ENCODE measurements at regions not wholly inside any gene's neighbourhood (a gene's known extent, or its start where the extent isn't known, plus 50 kb on each side); places are given as distances from the start of the nearest gene placed in this dataset.

- TF ChIP-seq SNAI1 (CRISPR knock-in tag; IDR thresholded peaks at IDR 0.05; ENCODE audit: borderline replicate concordance) (no peak), ZNF747 (CRISPR knock-in tag; IDR thresholded peaks at IDR 0.05; ENCODE audit: borderline replicate concordance) (no peak), TFDP1 (CRISPR knock-in tag; IDR thresholded peaks at IDR 0.05; ENCODE audit: borderline replicate concordance) (peak; percentile 65; the same call in 1 of the 2 replicates), RXRB (CRISPR knock-in tag; IDR thresholded peaks at IDR 0.05; ENCODE audit: borderline replicate concordance) (peak; percentile 91), ZNF251 (CRISPR knock-in tag; IDR thresholded peaks at IDR 0.05) (no peak), ZNF788 (CRISPR knock-in tag; IDR thresholded peaks at IDR 0.05; ENCODE audit: borderline replicate concordance) (no peak), ZGPAT (CRISPR knock-in tag; IDR thresholded peaks at IDR 0.05) (peak; percentile 85), SCMH1 (CRISPR knock-in tag; IDR thresholded peaks at IDR 0.05; ENCODE audit: borderline replicate concordance) (no peak), CENPBD1 (CRISPR knock-in tag; IDR thresholded peaks at IDR 0.05; ENCODE audit: borderline replicate concordance, low read depth) (no peak), FOXM1 (CRISPR knock-in tag; IDR thresholded peaks at IDR 0.05) (no peak), TP53 (CRISPR knock-in tag; conservative IDR thresholded peaks at IDR 0.05) (no peak), SYNCRIP (IDR thresholded peaks at IDR 0.05; ENCODE audit: insufficient read depth, low read depth, low read length) (no peak), IRF1 (CRISPR knock-in tag; IDR thresholded peaks at IDR 0.05; ENCODE audit: low read depth) (no peak), ZBTB8A (CRISPR knock-in tag; IDR thresholded peaks at IDR 0.05; ENCODE audit: borderline replicate concordance, low read depth) (peak; percentile 65; the same call in 1 of the 2 replicates), SMARCE1 (IDR thresholded peaks at IDR 0.05; ENCODE audit: borderline replicate concordance) (no peak), REST (IDR thresholded peaks at IDR 0.05; ENCODE audit: borderline replicate concordance in 1 of 2, low read depth in 1 of 2, low read length in 2 of 2) (peak in 1 of 2 experiments; percentile 77; a peak in 1 of 4 replicates), MYNN (CRISPR knock-in tag; IDR thresholded peaks at IDR 0.05; ENCODE audit: low read depth) (no peak), ZNF296 (CRISPR knock-in tag; conservative IDR thresholded peaks at IDR 0.05) (0 out of 2 replicates have a peak, but pooled peaks have one; percentile 30), SMAD3 (CRISPR knock-in tag; IDR thresholded peaks at IDR 0.05) (peak; percentile 92), ZSCAN21 (CRISPR knock-in tag; IDR thresholded peaks at IDR 0.05; ENCODE audit: borderline replicate concordance) (peak; percentile 78), HNRNPL (IDR thresholded peaks at IDR 0.05; ENCODE audit: low read depth, low read length) (no peak), FOSL2 (CRISPR knock-in tag; IDR thresholded peaks at IDR 0.05) (peak; percentile 81), NFIC (IDR thresholded peaks at IDR 0.05; ENCODE audit: low read length) (peak; percentile 94)
Measured at GRCh38 chr20:22525069-22525820, 59.1 kb downstream of the FOXA2 start (continued).

Measured in HepG2 (cell line).